Stimulated activated CD8-positive, alpha-beta memory T cell treated with anti-CD3 and anti-CD28 coated beads, Interleukin-7, amount 100 ng/mL, for 48 hours (primary cell): ENCODE measurements at regions not wholly inside any gene's neighbourhood (a gene's known extent, or its start where the extent isn't known, plus 50 kb on each side); places are given as distances from the start of the nearest gene placed in this dataset.

Experiments used
- DNase-seq, 2 donors: peaks; one replicate each; pipeline ENCODE4 v3.0.0-alpha.2; 2020; ENCODE audit warnings: low read depth in 1 of 2; ENCODE audit errors: extremely low read depth in 1 of 2

DNA sequence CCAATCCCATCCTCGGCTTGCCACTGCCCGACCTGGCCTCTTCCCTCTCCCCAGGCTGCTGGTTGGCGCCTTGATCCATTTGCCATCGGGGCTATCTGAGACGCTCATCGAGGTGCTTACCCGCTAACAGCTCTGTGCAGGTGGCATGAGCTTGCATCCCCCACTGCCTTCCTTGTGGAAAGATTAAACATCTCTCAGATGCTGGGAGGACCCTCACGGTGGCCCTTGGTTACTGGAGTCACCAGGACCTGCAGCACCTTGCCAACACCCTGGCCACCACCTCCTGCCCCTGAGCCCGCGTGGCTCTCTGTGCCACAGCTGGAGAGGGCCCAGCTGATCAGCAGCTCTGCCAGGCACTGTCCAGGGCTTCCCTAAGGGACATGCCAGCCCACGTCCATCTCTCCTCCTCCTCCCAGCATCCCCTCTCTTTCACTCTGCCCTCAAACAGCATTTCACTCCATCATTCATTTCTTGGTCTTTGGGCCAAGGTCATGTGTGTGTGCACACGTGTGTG is 249.6 kb downstream of the RBFOX3 start:
- no peak for DNase-seq

- DNase-seq: no peak
Measured at GRCh38 chr17:79360196-79360595, 250.7 kb downstream of the RBFOX3 start.

- DNase-seq: no peak
Measured at GRCh38 chr17:79356839-79357447, 253.9 kb downstream of the RBFOX3 start.

GRCh38 chr17:79355165-79355564 is 255.7 kb downstream of the RBFOX3 start:
- DNase-seq: no peak

- no peak for DNase-seq
Measured at GRCh38 chr17:79354173-79354820, 256.6 kb downstream of the RBFOX3 start.

DNA sequence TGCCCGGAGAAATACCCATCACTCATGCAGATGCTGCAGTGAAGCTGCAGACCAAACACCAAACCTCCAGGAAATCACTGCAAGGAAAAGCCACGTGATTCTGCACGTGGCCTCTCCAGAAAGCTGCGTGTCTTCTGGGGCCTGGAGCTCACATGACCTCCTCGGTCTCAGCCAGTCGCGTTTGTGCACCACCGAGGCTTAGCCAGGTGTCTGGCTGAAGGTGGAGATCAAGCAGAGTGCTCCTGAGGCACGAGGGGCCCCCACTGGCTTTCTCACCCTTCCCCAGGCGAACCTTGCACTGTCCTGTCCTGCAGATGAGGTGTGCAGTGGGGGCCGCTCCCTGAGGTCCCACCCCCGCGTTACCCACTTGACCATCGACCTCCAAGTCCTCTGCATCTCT is 257.3 kb downstream of the RBFOX3 start:
- no peak for DNase-seq

DNA sequence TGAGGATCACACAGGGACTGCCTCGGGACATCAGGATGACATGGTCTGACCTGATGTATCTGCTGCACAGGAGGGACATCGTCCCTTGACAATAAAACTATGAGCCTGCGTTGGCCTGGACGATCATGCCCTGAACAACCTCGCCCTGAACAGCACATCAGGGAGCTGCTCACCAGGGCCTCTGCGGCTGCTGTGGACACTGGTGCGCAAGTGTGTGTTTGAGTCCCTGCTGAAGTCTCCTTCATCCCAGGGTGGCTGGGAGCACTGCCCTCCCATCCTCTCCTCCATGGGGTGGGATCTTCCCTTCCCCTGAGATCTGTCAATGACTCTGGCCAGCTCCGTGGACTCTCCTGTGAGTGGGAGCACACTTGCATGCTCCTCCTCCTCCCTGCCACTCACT is 257.8 kb downstream of the RBFOX3 start:
- no peak for DNase-seq

DNA sequence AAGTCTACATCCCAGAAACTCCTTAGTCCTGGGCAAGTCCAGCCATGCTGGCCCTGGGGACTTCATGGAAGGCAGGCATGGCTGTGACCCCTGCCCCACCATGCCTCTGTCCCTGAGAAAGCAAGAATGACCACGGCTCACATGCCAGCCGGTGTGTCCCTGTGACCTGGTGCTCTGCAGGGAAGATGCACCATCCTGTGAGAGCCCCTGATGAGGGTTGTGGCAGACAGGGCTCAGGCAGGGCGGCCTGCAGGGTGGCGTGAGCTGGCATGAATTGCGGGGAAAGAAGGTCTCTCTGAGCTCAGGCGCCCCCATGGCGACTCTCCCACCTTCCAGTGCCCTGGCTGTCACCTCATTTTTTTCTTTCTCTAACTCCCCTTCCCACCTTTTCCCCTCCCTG is 260.3 kb downstream of the RBFOX3 start:
- DNase-seq: no peak

- no peak for DNase-seq
Measured at GRCh38 chr17:79349506-79350400, 261.1 kb downstream of the RBFOX3 start.

DNA sequence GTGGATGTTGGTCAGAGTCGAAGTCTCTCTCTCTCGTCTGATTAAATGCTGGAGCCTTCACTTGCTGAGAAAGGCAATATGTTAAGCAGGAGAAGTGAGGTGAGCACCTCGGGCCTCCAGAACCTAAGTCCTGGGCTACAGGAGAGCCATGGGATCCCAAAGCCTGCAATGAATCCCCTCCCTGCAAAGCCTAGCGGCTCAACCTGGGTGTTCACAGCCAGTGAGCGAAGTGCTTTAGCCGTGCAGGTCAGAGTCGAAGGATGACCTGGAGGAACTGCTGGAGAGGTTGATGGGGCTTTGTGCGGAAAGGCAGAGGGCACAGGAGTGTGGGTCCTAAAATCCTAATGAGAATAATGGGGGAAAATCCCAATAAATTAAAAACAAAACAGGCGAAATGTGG is 267.8 kb downstream of the ENGASE start:
- no peak for DNase-seq

- no peak for DNase-seq
Measured at GRCh38 chr17:79341816-79342215, 267.2 kb downstream of the ENGASE start.

- no peak for DNase-seq
Measured at GRCh38 chr17:79341222-79341780, 266.7 kb downstream of the ENGASE start.

- DNase-seq: no peak
Measured at GRCh38 chr17:79340333-79341221, 266.0 kb downstream of the ENGASE start.

- no peak for DNase-seq
Measured at GRCh38 chr17:79339321-79339720, 264.7 kb downstream of the ENGASE start.

DNA sequence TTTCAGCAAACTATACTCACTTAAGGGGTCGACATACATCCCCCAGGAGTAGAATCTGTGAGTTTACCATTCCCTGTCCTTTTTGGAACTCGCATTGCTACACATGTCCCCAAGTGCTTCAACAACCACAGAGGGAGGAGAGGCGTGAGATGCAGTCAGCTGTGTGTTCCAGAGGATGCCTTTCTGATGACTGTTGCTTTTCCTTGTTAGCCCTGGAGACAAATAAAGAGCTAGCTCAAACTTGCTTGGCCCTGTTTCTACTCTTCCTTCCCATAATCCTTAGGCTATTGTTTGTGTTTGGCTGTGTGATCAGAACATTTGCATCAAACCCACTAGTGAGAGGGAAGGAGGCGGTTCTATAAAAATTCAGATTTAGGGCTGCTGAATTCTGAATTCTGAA is 264.0 kb downstream of the ENGASE start:
- DNase-seq: no peak

- no peak for DNase-seq
Measured at GRCh38 chr17:79338152-79338551, 263.5 kb downstream of the ENGASE start.

DNA sequence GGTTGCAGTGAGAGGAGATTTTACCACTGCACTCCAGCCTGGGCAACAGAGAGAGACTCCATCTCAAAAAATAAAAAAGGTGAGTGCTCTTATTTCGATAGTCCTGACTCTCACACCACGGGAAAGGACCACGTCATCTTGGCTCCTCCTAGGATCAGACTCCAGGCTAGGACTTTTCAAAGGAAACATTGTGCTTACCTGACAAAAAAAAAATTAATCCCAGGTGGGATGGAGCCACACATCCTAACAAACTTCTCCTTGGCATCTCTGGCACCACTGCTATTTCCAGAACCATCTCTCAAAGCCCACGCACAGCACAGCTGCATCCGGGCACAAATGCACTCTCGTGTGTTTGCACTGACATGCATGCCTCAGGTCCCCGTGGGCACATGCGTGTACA is 262.4 kb downstream of the ENGASE start:
- DNase-seq: no peak

GRCh38 chr17:79335456-79335855 is 260.8 kb downstream of the ENGASE start:
- no peak for DNase-seq

DNA sequence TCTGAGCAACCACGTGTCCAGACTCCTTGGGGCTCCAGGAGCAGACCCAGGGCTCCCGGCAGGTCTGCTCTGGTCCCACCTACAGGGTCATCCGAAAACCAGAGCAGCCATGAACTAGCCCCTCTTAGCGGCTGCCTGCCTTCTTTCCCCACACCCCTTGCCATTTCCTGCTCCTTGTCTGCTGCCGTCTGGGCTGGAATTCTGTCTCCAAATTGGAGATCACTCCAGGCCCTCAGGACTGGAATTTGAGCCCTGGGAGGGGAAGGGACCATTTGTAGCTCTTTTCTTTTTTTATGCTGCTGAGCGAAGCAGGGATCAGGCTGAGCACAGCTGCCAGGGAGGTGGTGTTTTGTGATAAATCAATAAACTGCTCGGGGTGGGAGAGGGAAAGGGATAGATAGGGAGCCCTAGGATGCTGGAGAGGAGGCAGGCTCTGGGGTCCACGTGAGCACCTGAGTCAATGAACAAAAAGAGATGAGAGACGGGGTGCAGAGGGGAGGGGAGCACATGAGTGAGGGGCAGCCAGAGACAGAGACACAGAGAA is 257.5 kb downstream of the ENGASE start:
- no peak for DNase-seq

- no peak for DNase-seq
Measured at GRCh38 chr17:79331492-79331891, 256.9 kb downstream of the ENGASE start.
